GM10266 (cell line): ENCODE measurements at regions not wholly inside any gene's neighbourhood (a gene's known extent, or its start where the extent isn't known, plus 50 kb on each side); places are given as distances from the start of the nearest gene placed in this dataset.

ENCODE experiments used
- DNase-seq: peaks from one replicate; pipeline ENCODE4 v3.0.0; 2012; ENCODE audit errors: extremely low spot score
- CTCF ChIP-seq: IDR thresholded peaks from 2 replicates; pipeline ENCODE4 v1.5.1; 2012; ENCODE audit warnings: mild to moderate bottlenecking, low read depth; ENCODE audit not compliant: control insufficient read depth, insufficient read depth; ENCODE audit errors: missing control alignments

GRCh38 chr5:143716881-143717280 lies 95.1 kb upstream of the HMHB1 start:
- DNase-seq, result no peak
- no peak for TF ChIP-seq CTCF

DNA sequence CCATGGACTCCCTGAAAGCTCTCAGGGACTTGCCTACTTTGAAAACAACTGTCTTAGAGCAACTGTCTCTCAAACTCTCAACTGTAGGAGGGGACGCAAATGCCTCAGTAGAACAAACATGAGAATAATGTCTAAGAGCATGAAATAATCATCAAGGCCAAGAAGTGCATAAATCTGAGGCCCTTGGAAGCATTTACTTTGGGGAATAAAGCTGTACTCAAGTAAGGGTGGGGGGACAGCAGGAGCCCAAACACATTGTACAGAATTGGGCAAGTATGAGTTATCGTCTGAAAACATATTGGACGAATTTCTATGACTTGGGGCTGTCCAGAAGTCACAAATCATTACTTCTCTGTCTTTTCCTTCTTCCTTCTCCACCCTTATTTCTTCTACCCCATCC lies 96.3 kb upstream of the HMHB1 start:
- no peak for DNase-seq
- no peak for TF ChIP-seq CTCF

DNA sequence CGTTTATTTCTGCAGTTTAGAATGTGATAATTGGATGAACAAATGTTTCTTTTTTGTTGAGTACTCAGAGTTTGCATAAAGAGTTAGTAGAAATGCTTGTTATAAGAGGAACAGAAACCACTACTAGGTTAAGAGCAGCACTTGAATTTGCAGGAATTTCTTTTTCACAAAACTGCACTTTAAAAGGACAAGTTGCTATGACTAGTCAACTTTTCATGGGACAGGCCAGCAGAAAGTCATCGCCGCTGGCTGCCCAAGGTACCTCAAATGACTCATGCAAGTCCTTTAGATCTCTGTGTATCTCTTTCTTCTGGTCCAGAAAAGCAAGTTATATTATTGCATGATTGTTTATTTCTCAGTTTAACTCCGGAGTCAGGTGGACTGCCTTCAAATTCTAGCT lies 97.3 kb upstream of the HMHB1 start:
- TF ChIP-seq CTCF, result no peak
- no peak for DNase-seq

DNA sequence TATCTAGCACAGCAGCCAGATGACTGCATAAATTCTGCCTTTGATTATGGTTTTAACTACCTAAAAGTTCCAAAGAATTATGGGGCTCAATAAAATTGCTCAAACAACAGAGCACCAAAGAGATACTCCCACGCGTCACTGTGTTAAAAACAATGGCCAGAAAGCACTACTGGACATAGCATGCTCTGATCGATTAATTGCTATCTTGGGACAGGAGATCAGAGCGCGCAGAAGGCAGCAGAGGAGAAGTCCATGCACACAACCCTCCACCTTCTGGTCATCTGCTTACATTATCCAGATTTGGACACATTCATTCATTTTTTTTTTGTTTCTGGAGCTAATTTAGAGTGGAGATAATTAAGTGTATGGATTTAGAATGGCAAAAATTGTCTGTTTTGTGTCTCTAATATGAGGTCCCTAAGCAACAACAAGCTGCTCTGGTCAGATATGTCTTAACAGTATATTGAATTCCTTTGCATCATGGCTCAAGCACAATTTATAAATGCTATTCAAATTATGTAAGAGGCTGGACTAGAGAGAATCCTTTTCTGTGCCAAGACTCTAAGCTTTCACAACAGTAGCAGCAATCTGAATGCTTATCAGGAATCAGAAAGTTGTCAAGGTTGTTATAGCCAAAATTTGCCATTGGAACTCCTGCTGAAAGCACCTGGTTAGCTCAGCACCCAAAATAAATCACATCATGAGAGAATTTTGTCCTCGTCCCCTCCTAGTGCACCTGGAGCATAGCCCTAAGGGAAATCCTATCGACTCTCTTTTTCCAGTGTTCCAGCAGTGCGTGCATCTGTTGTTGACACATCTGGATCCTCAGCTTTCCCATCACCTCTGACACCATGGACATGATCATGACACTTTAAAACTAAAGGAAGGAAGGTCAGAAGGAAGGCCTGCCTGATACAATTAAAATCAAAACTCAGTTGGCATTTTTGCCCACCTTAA lies 98.6 kb upstream of the HMHB1 start:
- no peak for DNase-seq
- TF ChIP-seq CTCF, result no peak

GRCh38 chr5:143708672-143709071 lies 103.3 kb upstream of the HMHB1 start:
- DNase-seq, result no peak
- no peak for TF ChIP-seq CTCF

DNA sequence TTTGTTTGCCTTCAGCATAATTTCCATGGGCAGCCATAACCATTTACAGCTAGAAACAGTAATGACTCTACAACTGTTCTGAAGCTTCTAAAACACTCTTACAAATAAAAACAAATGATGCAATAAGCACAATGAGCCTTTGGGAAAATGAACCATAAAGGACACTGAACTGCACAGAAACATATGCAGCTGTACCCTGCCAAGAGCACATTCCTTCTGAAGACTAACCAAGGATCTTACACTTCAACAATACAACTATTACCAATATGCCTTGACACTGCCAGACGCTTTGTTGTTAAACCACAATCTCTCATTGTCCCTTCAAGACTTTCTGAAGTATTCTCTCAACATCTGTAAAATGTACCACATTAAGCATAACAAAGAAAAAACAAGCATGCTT lies 104.2 kb upstream of the HMHB1 start:
- TF ChIP-seq CTCF, result no peak
- no peak for DNase-seq

GRCh38 chr5:143705381-143705780 lies 106.6 kb upstream of the HMHB1 start:
- no peak for TF ChIP-seq CTCF
- no peak for DNase-seq
